ENCODE measurements at regions not wholly inside any gene's neighbourhood (a gene's known extent, or its start where the extent isn't known, plus 50 kb on each side); places are given as distances from the start of the nearest gene placed in this dataset.

DNA sequence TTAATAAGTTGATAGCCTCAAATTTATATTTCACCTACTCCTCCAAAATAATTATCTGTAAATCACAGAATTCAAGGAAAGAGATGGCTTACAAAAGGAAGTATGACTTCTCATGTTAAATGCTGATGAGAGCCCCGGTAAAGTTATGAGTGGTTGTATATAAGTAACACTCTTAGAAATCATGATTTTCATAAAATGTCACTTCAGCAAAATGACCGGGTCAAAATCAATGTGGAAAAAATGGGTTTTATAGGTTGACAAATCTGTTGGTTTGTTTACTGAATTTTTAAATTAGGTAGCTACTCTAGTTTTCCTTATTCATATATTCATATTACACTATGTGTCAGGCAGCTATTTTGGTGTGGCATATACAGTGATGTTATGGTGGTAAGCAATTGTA, 1131.0 kb downstream of the TAF11L14 start:
- TF ChIP-seq, protein P1, sequence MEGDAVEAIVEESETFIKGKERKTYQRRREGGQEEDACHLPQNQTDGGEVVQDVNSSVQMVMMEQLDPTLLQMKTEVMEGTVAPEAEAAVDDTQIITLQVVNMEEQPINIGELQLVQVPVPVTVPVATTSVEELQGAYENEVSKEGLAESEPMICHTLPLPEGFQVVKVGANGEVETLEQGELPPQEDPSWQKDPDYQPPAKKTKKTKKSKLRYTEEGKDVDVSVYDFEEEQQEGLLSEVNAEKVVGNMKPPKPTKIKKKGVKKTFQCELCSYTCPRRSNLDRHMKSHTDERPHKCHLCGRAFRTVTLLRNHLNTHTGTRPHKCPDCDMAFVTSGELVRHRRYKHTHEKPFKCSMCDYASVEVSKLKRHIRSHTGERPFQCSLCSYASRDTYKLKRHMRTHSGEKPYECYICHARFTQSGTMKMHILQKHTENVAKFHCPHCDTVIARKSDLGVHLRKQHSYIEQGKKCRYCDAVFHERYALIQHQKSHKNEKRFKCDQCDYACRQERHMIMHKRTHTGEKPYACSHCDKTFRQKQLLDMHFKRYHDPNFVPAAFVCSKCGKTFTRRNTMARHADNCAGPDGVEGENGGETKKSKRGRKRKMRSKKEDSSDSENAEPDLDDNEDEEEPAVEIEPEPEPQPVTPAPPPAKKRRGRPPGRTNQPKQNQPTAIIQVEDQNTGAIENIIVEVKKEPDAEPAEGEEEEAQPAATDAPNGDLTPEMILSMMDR (IDR thresholded peaks at IDR 0.05): no peak
- TF ChIP-seq POLR2A (IDR thresholded peaks at IDR 0.05): no peak
- Histone ChIP-seq H3K27me3 (no peaks in the 10 kb centered on the region), H3K36me3 (no peaks in the 10 kb centered on the region), H3K4me1 (no peaks in the 10 kb centered on the region), H3K27ac (no peak overlapping the region), H3K9me3 (no peaks in the 10 kb centered on the region), H3K4me3 (no peak overlapping the region)
- intact Hi-C loops (cut with DNase I; ENCODE audit: low total_unique reads): no loop called here
- DNase-seq: no peak

GRCh38 chr5:18771097-18771610, 1136.9 kb downstream of the TAF11L14 start:
- H3K27me3 ChIP-seq: no peaks in the 10 kb centered on the region
- intact Hi-C loops (cut with DNase I; ENCODE audit: low total_unique reads): no loop called here
- no peak for DNase-seq
- no peaks in the 10 kb centered on the region for H3K36me3 ChIP-seq
- H3K9me3 ChIP-seq: no peaks in the 10 kb centered on the region
- no peak overlapping the region for H3K27ac ChIP-seq
- no peak overlapping the region for H3K4me3 ChIP-seq
- TF ChIP-seq POLR2A (IDR thresholded peaks at IDR 0.05): no peak
- TF ChIP-seq, protein P1 (IDR thresholded peaks at IDR 0.05): no peak
- H3K4me1 ChIP-seq: no peaks in the 10 kb centered on the region

GRCh38 chr5:18772475-18772874, 1138.2 kb downstream of the TAF11L14 start:
- H3K4me3 ChIP-seq: no peak overlapping the region
- H3K4me1 ChIP-seq: no peaks in the 10 kb centered on the region
- intact Hi-C loops (cut with DNase I; ENCODE audit: low total_unique reads): no loop called here
- H3K9me3 ChIP-seq: no peaks in the 10 kb centered on the region
- no peaks in the 10 kb centered on the region for H3K27me3 ChIP-seq
- DNase-seq: no peak
- H3K36me3 ChIP-seq: no peaks in the 10 kb centered on the region
- H3K27ac ChIP-seq: no peak overlapping the region
- TF ChIP-seq, protein P1 (IDR thresholded peaks at IDR 0.05): no peak
- no peak for TF ChIP-seq POLR2A (IDR thresholded peaks at IDR 0.05)

DNA sequence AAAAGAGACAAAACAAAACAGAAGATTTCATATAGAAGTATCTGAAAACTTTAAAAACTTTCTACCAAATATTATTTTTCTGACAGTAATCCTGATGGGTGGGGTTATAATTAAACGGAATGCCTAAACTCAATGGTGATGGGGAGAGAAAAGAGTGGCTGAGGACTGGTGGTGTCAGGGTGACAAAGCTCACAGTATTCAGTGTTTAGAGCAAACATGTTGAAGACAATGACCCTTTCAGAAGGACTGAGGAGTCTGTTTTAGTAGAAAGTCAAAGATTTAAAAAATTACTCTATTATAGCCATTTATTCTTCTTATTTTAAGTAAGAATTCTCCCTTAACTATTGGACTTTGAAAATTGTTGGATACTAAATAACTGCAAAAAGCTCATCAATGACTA, 1144.0 kb downstream of the TAF11L14 start:
- Histone ChIP-seq H3K27ac (no peak overlapping the region), H3K4me3 (no peak overlapping the region), H3K9me3 (no peaks in the 10 kb centered on the region), H3K27me3 (no peaks in the 10 kb centered on the region), H3K36me3 (no peaks in the 10 kb centered on the region), H3K4me1 (no peaks in the 10 kb centered on the region)
- no peak for TF ChIP-seq POLR2A (IDR thresholded peaks at IDR 0.05)
- TF ChIP-seq, protein P1 (IDR thresholded peaks at IDR 0.05): no peak
- intact Hi-C loops (cut with DNase I; ENCODE audit: low total_unique reads): no loop called here
- no peak for DNase-seq

GRCh38 chr5:18789218-18789998, 1155.1 kb downstream of the TAF11L14 start:
- no peak overlapping the region for H3K4me3 ChIP-seq
- H3K27ac ChIP-seq: no peak overlapping the region
- H3K36me3 ChIP-seq: no peaks in the 10 kb centered on the region
- no peak for DNase-seq
- no peaks in the 10 kb centered on the region for H3K9me3 ChIP-seq
- intact Hi-C loops (cut with DNase I; ENCODE audit: low total_unique reads): no loop called here
- H3K4me1 ChIP-seq: no peaks in the 10 kb centered on the region
- no peaks in the 10 kb centered on the region for H3K27me3 ChIP-seq
- TF ChIP-seq, protein P1 (IDR thresholded peaks at IDR 0.05): no peak
- TF ChIP-seq POLR2A (IDR thresholded peaks at IDR 0.05): no peak

Data from uterus (tissue), 3 donors.